ENCODE measurements at regions not wholly inside any gene's neighbourhood (a gene's known extent, or its start where the extent isn't known, plus 50 kb on each side); places are given as distances from the start of the nearest gene placed in this dataset.

DNA sequence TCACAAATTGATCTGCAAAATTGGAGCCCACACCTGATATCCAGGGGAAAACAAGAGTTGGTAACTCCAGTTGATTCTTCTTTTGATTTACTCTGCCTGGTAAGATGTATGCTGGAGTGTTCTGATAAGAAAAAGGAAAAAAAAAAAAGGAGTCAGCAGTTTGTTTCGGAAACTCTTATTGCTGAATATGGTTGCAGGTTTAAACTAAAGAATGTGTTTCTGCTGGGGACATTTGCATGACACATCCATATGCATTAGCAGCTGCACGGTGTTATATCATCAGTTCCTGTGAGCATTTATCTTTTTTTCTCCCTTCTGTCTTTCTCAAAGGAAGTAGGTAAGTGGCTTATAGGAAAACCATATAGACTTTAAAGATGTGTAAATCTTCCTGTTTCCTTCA lies 418.5 kb upstream of the ESRRG start:
- TF ChIP-seq, protein P1, sequence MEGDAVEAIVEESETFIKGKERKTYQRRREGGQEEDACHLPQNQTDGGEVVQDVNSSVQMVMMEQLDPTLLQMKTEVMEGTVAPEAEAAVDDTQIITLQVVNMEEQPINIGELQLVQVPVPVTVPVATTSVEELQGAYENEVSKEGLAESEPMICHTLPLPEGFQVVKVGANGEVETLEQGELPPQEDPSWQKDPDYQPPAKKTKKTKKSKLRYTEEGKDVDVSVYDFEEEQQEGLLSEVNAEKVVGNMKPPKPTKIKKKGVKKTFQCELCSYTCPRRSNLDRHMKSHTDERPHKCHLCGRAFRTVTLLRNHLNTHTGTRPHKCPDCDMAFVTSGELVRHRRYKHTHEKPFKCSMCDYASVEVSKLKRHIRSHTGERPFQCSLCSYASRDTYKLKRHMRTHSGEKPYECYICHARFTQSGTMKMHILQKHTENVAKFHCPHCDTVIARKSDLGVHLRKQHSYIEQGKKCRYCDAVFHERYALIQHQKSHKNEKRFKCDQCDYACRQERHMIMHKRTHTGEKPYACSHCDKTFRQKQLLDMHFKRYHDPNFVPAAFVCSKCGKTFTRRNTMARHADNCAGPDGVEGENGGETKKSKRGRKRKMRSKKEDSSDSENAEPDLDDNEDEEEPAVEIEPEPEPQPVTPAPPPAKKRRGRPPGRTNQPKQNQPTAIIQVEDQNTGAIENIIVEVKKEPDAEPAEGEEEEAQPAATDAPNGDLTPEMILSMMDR (IDR thresholded peaks at IDR 0.05; ENCODE audit: low read depth, low read length): no peak
- no peak for DNase-seq (ENCODE audit: extremely low read depth, low read depth)

DNA sequence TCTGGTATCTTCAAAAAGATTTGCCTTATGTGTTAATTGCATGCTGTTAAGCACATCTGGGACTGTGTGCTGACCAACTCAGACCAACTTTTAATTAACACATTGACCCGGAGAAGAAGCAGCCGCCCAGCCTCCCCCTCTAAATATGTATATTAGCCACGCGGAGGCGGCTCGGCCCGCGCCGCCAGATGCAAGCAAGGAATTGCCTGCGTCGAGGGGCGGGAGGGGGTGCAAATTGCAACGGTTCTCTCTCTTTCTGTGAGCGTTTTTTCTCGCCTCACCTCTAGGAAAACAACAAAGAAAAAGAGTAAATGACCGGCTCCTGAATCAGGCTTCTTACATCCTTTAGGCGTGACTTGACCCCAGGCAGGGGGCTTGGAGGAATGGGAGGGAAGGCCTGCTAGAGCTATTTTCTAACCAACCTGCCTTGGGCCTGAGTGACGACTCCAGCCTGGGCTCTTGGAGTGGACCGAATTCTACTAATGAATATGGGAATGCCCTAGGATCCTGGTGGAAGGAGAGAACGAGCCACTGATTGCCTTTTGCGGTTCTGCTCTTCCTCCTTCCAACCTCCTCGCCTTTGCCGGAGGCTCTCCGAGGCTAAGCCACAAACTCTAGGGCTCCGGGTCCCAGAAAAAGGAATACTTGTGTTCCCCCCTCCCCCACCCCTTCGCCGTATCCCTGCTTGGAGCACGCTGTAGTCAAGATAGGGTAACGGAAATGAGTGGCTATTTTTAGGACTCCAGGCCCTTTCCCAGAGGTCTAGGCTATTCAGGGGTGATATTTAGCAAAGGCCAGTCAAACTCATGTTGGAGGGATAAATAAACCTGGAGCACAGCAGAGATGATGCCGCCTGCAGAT lies 417.0 kb upstream of the ESRRG start:
- TF ChIP-seq, protein P1 (IDR thresholded peaks at IDR 0.05; ENCODE audit: low read depth, low read length): no peak
- no peak for DNase-seq (ENCODE audit: extremely low read depth, low read depth)

DNA sequence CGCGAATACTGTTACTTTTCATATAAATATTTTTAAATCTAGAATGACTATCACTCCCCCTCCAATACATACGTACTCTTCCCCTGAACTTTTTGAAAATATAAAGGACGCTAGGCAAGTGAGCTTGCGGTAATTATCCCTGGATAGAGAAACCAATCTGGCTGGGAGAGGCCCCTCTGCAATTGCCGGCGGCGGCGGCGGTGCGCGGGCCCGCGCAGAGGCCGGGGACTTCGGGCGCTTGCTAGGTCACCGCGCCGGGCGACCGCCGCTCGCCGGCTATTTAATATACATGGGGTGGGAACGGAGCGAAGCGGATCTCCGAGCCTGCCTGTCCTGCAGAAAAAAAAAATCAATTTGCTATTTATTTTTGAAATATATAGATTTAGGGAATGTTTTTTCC lies 416.3 kb upstream of the ESRRG start:
- no peak for DNase-seq (ENCODE audit: extremely low read depth, low read depth)
- TF ChIP-seq, protein P1 (IDR thresholded peaks at IDR 0.05; ENCODE audit: low read depth, low read length): no peak

DNA sequence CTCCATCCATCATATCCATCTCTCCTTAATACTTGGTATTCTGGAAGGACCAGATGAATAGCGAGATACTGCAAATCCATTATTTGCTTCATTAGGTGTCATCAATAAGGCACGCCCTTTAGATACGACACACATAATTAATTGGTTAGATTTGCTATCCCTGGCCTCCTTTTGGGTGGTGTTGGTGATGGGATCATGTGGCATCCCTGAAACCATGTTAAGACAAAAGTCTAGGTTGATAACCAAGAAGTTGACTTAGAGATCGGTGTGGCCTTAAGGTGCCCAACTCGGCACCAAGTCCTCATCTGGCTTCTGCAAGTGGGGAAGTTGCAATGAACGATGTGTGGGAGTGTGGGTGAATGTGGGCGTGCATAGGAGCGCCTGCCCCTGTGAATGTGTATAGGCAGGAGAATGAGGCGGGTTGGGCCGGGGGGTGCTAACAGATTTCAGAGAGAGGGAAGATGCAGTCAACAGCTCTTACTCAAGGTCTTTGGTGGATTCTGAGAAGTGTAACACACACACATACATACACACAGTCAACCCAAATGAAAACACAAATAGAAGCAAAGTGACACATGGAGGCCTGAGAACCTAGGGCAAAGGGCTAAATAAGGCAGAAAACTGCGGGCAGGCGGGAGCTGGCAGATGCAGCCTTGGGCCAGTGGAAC lies 415.7 kb upstream of the ESRRG start:
- DNase-seq (ENCODE audit: extremely low read depth, low read depth): no peak
- TF ChIP-seq, protein P1 (IDR thresholded peaks at IDR 0.05; ENCODE audit: low read depth, low read length): no peak

DNA sequence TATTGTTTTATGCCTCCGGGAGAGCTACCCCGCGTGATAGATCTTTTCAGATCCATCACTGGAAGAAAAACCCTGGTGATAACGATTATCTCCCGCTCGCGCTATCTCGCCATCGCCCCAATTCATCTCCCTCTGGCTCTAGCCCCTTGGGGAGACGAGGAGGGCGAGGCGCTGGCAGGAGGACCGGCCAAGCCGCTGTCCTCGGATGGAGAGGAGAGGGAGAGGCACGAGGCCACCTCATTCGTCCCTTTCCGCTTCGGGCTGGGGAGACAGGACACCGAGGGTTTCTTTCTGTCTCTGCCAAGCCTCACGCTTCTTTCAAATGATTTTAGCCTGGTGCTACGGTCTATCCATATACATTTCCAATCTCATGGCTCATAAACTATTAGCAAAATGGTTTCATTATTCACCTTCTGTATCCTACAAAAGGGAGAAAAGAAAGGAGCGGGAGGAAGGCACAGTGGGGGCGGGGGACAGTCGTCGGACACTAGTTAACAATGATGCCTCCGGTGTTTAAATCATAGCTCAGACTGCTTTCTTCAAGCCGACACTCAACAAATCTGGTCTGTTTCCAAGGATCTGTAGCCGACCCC lies 415.0 kb upstream of the ESRRG start:
- TF ChIP-seq, protein P1 (IDR thresholded peaks at IDR 0.05; ENCODE audit: low read depth, low read length): no peak
- DNase-seq (ENCODE audit: extremely low read depth, low read depth): no peak

DNA sequence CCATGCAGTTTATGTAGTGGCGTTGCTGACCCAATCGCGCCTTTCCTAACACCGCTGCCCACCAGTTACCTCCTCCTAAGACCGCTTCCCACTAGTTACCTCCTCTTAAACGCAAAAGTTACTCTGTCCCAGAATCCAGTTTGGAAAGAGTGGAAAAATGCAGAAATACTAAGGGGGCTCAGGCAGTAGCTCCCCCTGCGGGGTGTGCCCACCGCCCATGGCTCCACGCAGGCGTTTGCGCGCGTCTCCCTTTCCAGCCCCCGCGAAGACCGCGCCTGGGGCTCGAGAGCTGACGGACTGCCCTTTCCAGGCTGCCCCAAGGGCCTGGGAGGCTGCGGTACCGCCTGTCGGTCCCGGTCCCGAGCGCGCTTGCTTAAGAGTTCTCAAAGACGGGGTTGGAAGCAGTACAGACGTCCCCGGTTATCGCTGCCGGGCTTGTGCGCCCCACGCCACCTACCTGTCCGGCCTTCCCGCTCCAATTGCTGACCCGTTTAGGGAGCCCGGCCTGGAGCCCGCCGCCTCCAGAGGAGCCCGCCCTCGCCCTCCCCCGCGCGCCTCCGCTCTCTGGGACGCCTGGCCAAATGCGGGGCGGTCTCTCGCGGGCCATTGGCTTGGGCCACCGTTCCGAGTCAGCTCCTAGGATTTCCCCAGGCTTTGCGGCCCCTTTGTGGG lies 414.1 kb upstream of the ESRRG start:
- TF ChIP-seq, protein P1 (IDR thresholded peaks at IDR 0.05; ENCODE audit: low read depth, low read length): no peak
- no peak for DNase-seq (ENCODE audit: extremely low read depth, low read depth)
